RWPE1 (cell line): ENCODE measurements at regions not wholly inside any gene's neighbourhood (a gene's known extent, or its start where the extent isn't known, plus 50 kb on each side); places are given as distances from the start of the nearest gene placed in this dataset.
"Not testable (repeated sequence)": the region's sequence is repeated elsewhere in the genome, so short reads cannot be mapped to it uniquely, and the experiment has no call there.

Experiments
- CTCF ChIA-PET: fragments of 350-600 bp; sonication (Branson Sonifier 250); formaldehyde crosslinking; extraction: SDS; loops from one replicate; lab custom pipeline; 2021; lab: Yijun Ruan, JAX
- POLR2A ChIA-PET: fragments of 400-600 bp; formaldehyde crosslinking; extraction: SDS; loops from one replicate; lab custom pipeline; 2020; ENCODE audit warnings: antibody characterized with exemption; ENCODE audit not compliant: low non-redundant PET; lab: Yijun Ruan, JAX
- DNase-seq: peaks from one replicate; pipeline ENCODE4 v3.0.0; 2012; ENCODE audit warnings: low spot score
- H3K27ac ChIP-seq: fragments of 450-650 bp; 2 replicates; pipeline ENCODE4 v1.5.1; 2017
- CTCF ChIP-seq: fragments of 450-650 bp; conservative IDR thresholded peaks from 2 replicates; pipeline ENCODE4 v1.5.1; 2017; ENCODE audit warnings: low read depth, mild to moderate bottlenecking

GRCh38 chr2:132068407-132068806 lies 93.3 kb downstream of the ANKRD30BL start:
- DNase-seq, CTCF ChIA-PET, POLR2A ChIA-PET, H3K27ac ChIP-seq: not testable (repeated sequence)

- DNase-seq, H3K27ac ChIP-seq, CTCF ChIA-PET, POLR2A ChIA-PET: not testable (repeated sequence)
Measured at GRCh38 chr2:132065391-132065790, 96.4 kb downstream of the ANKRD30BL start.

- CTCF ChIA-PET: not testable (repeated sequence)
Measured at GRCh38 chr2:132039609-132040236, 122.0 kb downstream of the ANKRD30BL start.

GRCh38 chr2:132038883-132039235 lies 122.9 kb downstream of the ANKRD30BL start:
- CTCF ChIA-PET, POLR2A ChIA-PET, H3K27ac ChIP-seq, DNase-seq: not testable (repeated sequence)

More at GRCh38 chr2:132039609-132040236, 122.0 kb downstream of the ANKRD30BL start:
- POLR2A ChIA-PET, H3K27ac ChIP-seq, DNase-seq: not testable (repeated sequence)

GRCh38 chr2:132038179-132038882 lies 123.4 kb downstream of the ANKRD30BL start:
- no peak for TF ChIP-seq CTCF
- ChIA-PET CTCF (interaction anchor here (0.6 kb wide), 1 partner anchor 1836 kb away, joined by 3 read pairs; no protein-coding TSS in a partner anchor), POLR2A (no interaction called here)
- no peak overlapping the region for H3K27ac ChIP-seq
- DNase-seq: no peak

GRCh38 chr2:132037527-132038178 lies 124.1 kb downstream of the ANKRD30BL start:
- CTCF ChIA-PET: interaction anchor here (0.6 kb wide), 1 partner anchor 1837 kb away, joined by 3 read pairs; no protein-coding TSS in a partner anchor
- TF ChIP-seq CTCF: no peak
- POLR2A ChIA-PET: no interaction called here
- H3K27ac ChIP-seq: no peak overlapping the region
- no peak for DNase-seq

- DNase-seq: no peak
- no peak overlapping the region for H3K27ac ChIP-seq
- ChIA-PET POLR2A (no interaction called here), CTCF (no interaction called here)
- no peak for TF ChIP-seq CTCF
Measured at GRCh38 chr2:132034646-132035045, 127.1 kb downstream of the ANKRD30BL start.

GRCh38 chr2:132033949-132034348 lies 127.8 kb downstream of the ANKRD30BL start:
- ChIA-PET CTCF (no interaction called here), POLR2A (no interaction called here)
- no peak for DNase-seq
- no peak for TF ChIP-seq CTCF
- H3K27ac ChIP-seq: no peak overlapping the region
